ENCODE measurements at regions not wholly inside any gene's neighbourhood (a gene's known extent, or its start where the extent isn't known, plus 50 kb on each side); places are given as distances from the start of the nearest gene placed in this dataset.

GRCh38 chr11:134513585-134514120 lies 101.6 kb upstream of the B3GAT1 start:
- TF ChIP-seq EZH2 (IDR thresholded peaks at IDR 0.05; ENCODE audit: insufficient read depth, low read length) (no peak), CTCF (IDR thresholded peaks at IDR 0.05; ENCODE audit: insufficient read depth, low read depth, low read length) (no peak)

Measured in astrocyte (in vitro differentiated cells and primary cell).